H9 (cell line): ENCODE measurements at regions not wholly inside any gene's neighbourhood (a gene's known extent, or its start where the extent isn't known, plus 50 kb on each side); places are given as distances from the start of the nearest gene placed in this dataset.

ENCODE experiments used
- DNase-seq: peaks from one replicate; pipeline ENCODE4 v3.0.0-alpha.2; 2017
- H2AFZ ChIP-seq: one replicate; pipeline ENCODE4 v1.6.1; 2013; ENCODE audit warnings: mild to moderate bottlenecking, low read length, control low read depth, moderate library complexity
- H2AK5ac ChIP-seq: 2 replicates; pipeline ENCODE4 v1.6.1; 2013; ENCODE audit warnings: low read length, control low read depth, mixed read lengths; ENCODE audit not compliant: insufficient read length
- H2BK120ac ChIP-seq: one replicate; pipeline ENCODE4 v1.6.1; 2013; ENCODE audit warnings: low read depth, mild to moderate bottlenecking, low read length, control low read depth, inconsistent platforms; ENCODE audit not compliant: poor library complexity, severe bottlenecking
- H2BK12ac ChIP-seq: 2 replicates; pipeline ENCODE4 v1.6.1; 2013; ENCODE audit warnings: low read length, control low read depth, mixed read lengths, low read depth; ENCODE audit not compliant: insufficient read length
- H2BK15ac ChIP-seq: 2 replicates; pipeline ENCODE4 v1.6.1; 2013; ENCODE audit warnings: low read depth, low read length, control low read depth
- H2BK20ac ChIP-seq: one replicate; pipeline ENCODE4 v1.6.1; 2013; ENCODE audit warnings: low read depth, mild to moderate bottlenecking, low read length, control low read depth, inconsistent platforms; ENCODE audit not compliant: poor library complexity, severe bottlenecking
- H2BK5ac ChIP-seq: 2 replicates; pipeline ENCODE4 v1.6.1; 2013; ENCODE audit warnings: low read length, control low read depth, mixed read lengths; ENCODE audit not compliant: insufficient read length
- H3K14ac ChIP-seq: 2 replicates; pipeline ENCODE4 v1.6.1; 2013; ENCODE audit warnings: low read length, control low read depth; ENCODE audit not compliant: insufficient read depth
- H3K18ac ChIP-seq: 2 replicates; pipeline ENCODE4 v1.6.1; 2013; ENCODE audit warnings: low read depth, mild to moderate bottlenecking, mixed read lengths, low read length, control low read depth; ENCODE audit not compliant: insufficient read length
- H3K23ac ChIP-seq: 2 replicates; pipeline ENCODE4 v1.6.1; 2013; ENCODE audit warnings: low read length, control low read depth, mixed read lengths, low read depth; ENCODE audit not compliant: insufficient read length
- H3K23me2 ChIP-seq: 2 replicates; pipeline ENCODE4 v1.6.1; 2013; ENCODE audit warnings: low read depth, mild to moderate bottlenecking, mixed read lengths, low read length, control low read depth; ENCODE audit not compliant: insufficient read length, poor library complexity, severe bottlenecking
- H3K27ac ChIP-seq: 2 replicates; pipeline ENCODE4 v1.5.1; 2013; ENCODE audit warnings: low read length, control low read depth, mixed read lengths, low read depth; ENCODE audit not compliant: insufficient read length
- H3K27me3 ChIP-seq: 2 replicates; pipeline ENCODE4 v1.6.1; 2013; ENCODE audit warnings: low read length, control low read depth, inconsistent platforms; ENCODE audit not compliant: insufficient read depth
- H3K4ac ChIP-seq: 2 replicates; pipeline ENCODE4 v1.6.1; 2013; ENCODE audit warnings: low read depth, mild to moderate bottlenecking, control low read depth, inconsistent platforms, low read length, moderate library complexity
- H3K4me1 ChIP-seq: 2 replicates; pipeline ENCODE4 v1.6.1; 2013; ENCODE audit warnings: low read length, control low read depth, inconsistent platforms; ENCODE audit not compliant: insufficient read depth
- H3K4me2 ChIP-seq: 2 replicates; pipeline ENCODE4 v1.6.1; 2013; ENCODE audit warnings: low read length, control low read depth, mixed read lengths; ENCODE audit not compliant: insufficient read length, insufficient read depth
- H3K56ac ChIP-seq: 2 replicates; pipeline ENCODE4 v1.6.1; 2013; ENCODE audit warnings: low read depth, mild to moderate bottlenecking, mixed read lengths, low read length, control low read depth; ENCODE audit not compliant: insufficient read length
- H3K79me1 ChIP-seq: 2 replicates; pipeline ENCODE4 v1.6.1; 2013; ENCODE audit warnings: low read depth, mild to moderate bottlenecking, moderate library complexity, low read length, control low read depth, inconsistent platforms; ENCODE audit not compliant: insufficient read depth, poor library complexity, severe bottlenecking
- H3K79me2 ChIP-seq: 2 replicates; pipeline ENCODE4 v1.6.1; 2013; ENCODE audit warnings: low read length, control low read depth, inconsistent platforms; ENCODE audit not compliant: insufficient read depth
- H3K9ac ChIP-seq: 2 replicates; pipeline ENCODE4 v1.6.1; 2013; ENCODE audit warnings: low read length, control low read depth, mixed read lengths; ENCODE audit not compliant: insufficient read length; ENCODE audit errors: extremely low read depth
- H3K9me3 ChIP-seq: one replicate; pipeline ENCODE4 v1.6.1; 2013; ENCODE audit warnings: low read depth, low read length, inconsistent platforms; ENCODE audit not compliant: control insufficient read depth
- H3T11ph ChIP-seq: one replicate; pipeline ENCODE4 v1.6.1; 2013; ENCODE audit warnings: mild to moderate bottlenecking, low read length, control low read depth, inconsistent platforms
- H4K20me1 ChIP-seq: one replicate; pipeline ENCODE4 v1.6.1; 2013; ENCODE audit not compliant: control insufficient read depth, insufficient read length, insufficient read depth
- H4K5ac ChIP-seq: 2 replicates; pipeline ENCODE4 v1.6.1; 2013; ENCODE audit warnings: low read depth, mild to moderate bottlenecking, mixed read lengths, low read length, control low read depth; ENCODE audit not compliant: insufficient read length
- H4K8ac ChIP-seq: replicated peaks from 2 replicates; pipeline ENCODE4 v1.6.1; 2013; ENCODE audit warnings: low read length, control low read depth, mixed read lengths, low read depth; ENCODE audit not compliant: insufficient read length
- H4K91ac ChIP-seq: 2 replicates; pipeline ENCODE4 v1.6.1; 2013; ENCODE audit warnings: low read depth, mild to moderate bottlenecking, moderate library complexity, mixed read lengths, low read length, control low read depth; ENCODE audit not compliant: insufficient read length
- H3K27ac Mint-ChIP-seq, 3 experiments: 2 replicates in 2 of 3; 3 replicates in 1 of 3; pipeline ENCODE4 v1.8.0; 2020 to 2021; ENCODE audit warnings: mixed read lengths in 3 of 3, mild to moderate bottlenecking in 1 of 3, moderate library complexity in 1 of 3
- H3K27me3 Mint-ChIP-seq: 2 replicates; pipeline ENCODE4 v1.8.0; 2021; ENCODE audit warnings: low read depth, mild to moderate bottlenecking, moderate library complexity, mixed read lengths
- H3K36me3 Mint-ChIP-seq, 3 experiments: 2 replicates in 2 of 3; 3 replicates in 1 of 3; pipeline ENCODE4 v1.8.0; 2020 to 2021; ENCODE audit warnings: low read depth in 3 of 3, mixed read lengths in 3 of 3; ENCODE audit not compliant: insufficient read depth in 1 of 3
- H3K4me1 Mint-ChIP-seq, 2 experiments: 2 replicates each; pipeline ENCODE4 v1.8.0; 2020; ENCODE audit warnings: mixed read lengths in 2 of 2
- H3K4me3 Mint-ChIP-seq, 2 experiments: 2 replicates in 1 of 2; 3 replicates in 1 of 2; pipeline ENCODE4 v1.8.0; 2020 to 2021; ENCODE audit warnings: mild to moderate bottlenecking in 2 of 2, mixed read lengths in 2 of 2, moderate library complexity in 1 of 2
- H3K9me3 Mint-ChIP-seq, 2 experiments: 2 replicates in 1 of 2; 3 replicates in 1 of 2; pipeline ENCODE4 v1.8.0; 2020; ENCODE audit warnings: mild to moderate bottlenecking in 2 of 2, mixed read lengths in 2 of 2, moderate library complexity in 1 of 2
- CTCF ChIP-seq: fragments of 200-600 bp; sonication (generic); conservative IDR thresholded peaks from 3 replicates; pipeline ENCODE4 v1.8.0; 2021; ENCODE audit warnings: antibody characterized with exemption, mild to moderate bottlenecking
- WGBS: extraction: QIAGEN DNeasy Blood & Tissue Kit; methylation state at CpG from one replicate; pipeline ENCODE4 v1.1.7; 2013; ENCODE audit warnings: missing lambda C conversion rate, low lambda C conversion rate, mixed read lengths; ENCODE audit not compliant: insufficient read length; ENCODE audit errors: extremely low coverage; 5-methylcytosine and 5-hydroxymethylcytosine counted together

- no peak overlapping the region for H3K14ac ChIP-seq
- H3K23me2 ChIP-seq = peaks cover 14% of the 10 kb centered on the region
- no peaks in the 10 kb centered on the region for H3K36me3 Mint-ChIP-seq
- no peaks in the 10 kb centered on the region for H3K79me2 ChIP-seq
- H3K4me1 Mint-ChIP-seq = peaks cover 27 to 33% of the 10 kb centered on the region in 2 experiments
- no peak overlapping the region for H2BK12ac ChIP-seq
- no peaks in the 10 kb centered on the region for H3K9me3 ChIP-seq
- no peak overlapping the region for H4K91ac ChIP-seq
- no peaks in the 10 kb centered on the region for H3K79me1 ChIP-seq
- H2BK5ac ChIP-seq = no peak overlapping the region
- H3K4me2 ChIP-seq = peak overlapping the region; percentile 74
- H3K9me3 Mint-ChIP-seq = peaks cover 0 to 3% of the 10 kb centered on the region in 2 experiments; a peak in 1 of 5 replicates
- H3K4ac ChIP-seq = no peak overlapping the region
- peak; percentile 94 for DNase-seq
- no peak for TF ChIP-seq CTCF
- no peak overlapping the region for H2BK15ac ChIP-seq
- no peak overlapping the region for H4K8ac ChIP-seq
- no CpG with 5 or more reads among the region's 71 CpGs for WGBS
- no peak overlapping the region for H3K23ac ChIP-seq
- H3T11ph ChIP-seq = no peak overlapping the region
- H3K56ac ChIP-seq = no peak overlapping the region
- H2BK120ac ChIP-seq = no peak overlapping the region
- H3K9ac ChIP-seq = no peak overlapping the region
- H3K27me3 ChIP-seq = peaks cover 17% of the 10 kb centered on the region; the same call in 1 of the 2 replicates
- no peak overlapping the region for H3K27ac ChIP-seq
- H2BK20ac ChIP-seq = no peak overlapping the region
- no peak overlapping the region for H3K27ac Mint-ChIP-seq
- H3K4me3 Mint-ChIP-seq = peak overlapping the region; percentile 78 to 91
- H3K18ac ChIP-seq = no peak overlapping the region
- no peak overlapping the region for H4K5ac ChIP-seq
- H3K27me3 Mint-ChIP-seq = peaks cover 66% of the 10 kb centered on the region
- no peak overlapping the region for H2AFZ ChIP-seq
- H4K20me1 ChIP-seq = no peaks in the 10 kb centered on the region
- H3K4me1 ChIP-seq = peaks cover 8% of the 10 kb centered on the region; the same call in 1 of the 2 replicates
- no peak overlapping the region for H2AK5ac ChIP-seq
Observed at GRCh38 chr17:72592242-72592966, 471.6 kb downstream of the SOX9 start.
